Neuronal stem cell (in vitro differentiated cells): ENCODE measurements at regions not wholly inside any gene's neighbourhood (a gene's known extent, or its start where the extent isn't known, plus 50 kb on each side); places are given as distances from the start of the nearest gene placed in this dataset.

ENCODE experiments used
- DNase-seq: peaks from one replicate; pipeline ENCODE4 v3.0.0-alpha.2; 2013; ENCODE audit warnings: low spot score
- H2AFZ ChIP-seq: one replicate; pipeline ENCODE4 v1.6.1; 2013; ENCODE audit warnings: mild to moderate bottlenecking, low read length, inconsistent platforms
- H2AK5ac ChIP-seq: 2 replicates; pipeline ENCODE4 v1.6.1; 2013; ENCODE audit warnings: low read depth, mild to moderate bottlenecking, inconsistent platforms, low read length, moderate library complexity, mixed read lengths
- H2BK120ac ChIP-seq: 2 replicates; pipeline ENCODE4 v1.6.1; 2013; ENCODE audit warnings: low read depth, mild to moderate bottlenecking, inconsistent platforms, low read length, moderate library complexity, mixed read lengths
- H2BK12ac ChIP-seq: one replicate; pipeline ENCODE4 v1.6.1; 2013; ENCODE audit warnings: low read length, inconsistent platforms
- H2BK15ac ChIP-seq: 2 replicates; pipeline ENCODE4 v1.6.1; 2013; ENCODE audit warnings: mild to moderate bottlenecking, low read length, inconsistent platforms, mixed read lengths
- H2BK5ac ChIP-seq: one replicate; pipeline ENCODE4 v1.6.1; 2013; ENCODE audit warnings: inconsistent platforms, mild to moderate bottlenecking, low read length, moderate library complexity
- H3K14ac ChIP-seq: one replicate; pipeline ENCODE4 v1.6.1; 2013; ENCODE audit warnings: low read length, inconsistent platforms
- H3K18ac ChIP-seq: 2 replicates; pipeline ENCODE4 v1.6.1; 2013; ENCODE audit warnings: low read length, inconsistent platforms
- H3K23ac ChIP-seq: 2 replicates; pipeline ENCODE4 v1.6.1; 2013; ENCODE audit warnings: low read depth, mild to moderate bottlenecking, mixed read lengths, low read length, inconsistent platforms; ENCODE audit not compliant: poor library complexity
- H3K27ac ChIP-seq: replicated peaks from 3 replicates; pipeline ENCODE4 v1.5.1; 2013; ENCODE audit warnings: low read length, inconsistent platforms
- H3K27me3 ChIP-seq, 3 experiments: 2 replicates each; pipeline ENCODE4 v1.6.1; 2013; ENCODE audit warnings: low read length in 3 of 3, mild to moderate bottlenecking in 2 of 3, inconsistent platforms in 1 of 3, low read depth in 1 of 3, mixed read lengths in 1 of 3, moderate library complexity in 1 of 3; ENCODE audit not compliant: control insufficient read depth in 3 of 3, insufficient read depth in 3 of 3
- H3K36me3 ChIP-seq, 2 donors: replicated peaks in 1 of 2; 2 replicates each; pipeline ENCODE4 v1.6.1; 2013; ENCODE audit warnings: low read length in 2 of 2; ENCODE audit not compliant: control insufficient read depth in 2 of 2, insufficient read depth in 2 of 2
- H3K4ac ChIP-seq: 2 replicates; pipeline ENCODE4 v1.6.1; 2013; ENCODE audit warnings: inconsistent platforms, mild to moderate bottlenecking, low read length, moderate library complexity
- H3K4me1 ChIP-seq, 2 donors: 1 replicate in 1 of 2; 2 replicates in 1 of 2; pipeline ENCODE4 v1.6.1; 2013; ENCODE audit warnings: low read length in 2 of 2, low read depth in 1 of 2; ENCODE audit not compliant: control insufficient read depth in 2 of 2, insufficient read depth in 1 of 2
- H3K4me2 ChIP-seq: one replicate; pipeline ENCODE4 v1.6.1; 2013; ENCODE audit warnings: mild to moderate bottlenecking, low read length, inconsistent platforms; ENCODE audit not compliant: insufficient read depth, poor library complexity, severe bottlenecking
- H3K4me3 ChIP-seq, 2 donors: 2 replicates each; pipeline ENCODE4 v1.5.1; 2013; ENCODE audit warnings: low read length in 2 of 2, mild to moderate bottlenecking in 2 of 2, inconsistent platforms in 1 of 2, moderate library complexity in 1 of 2
- H3K79me1 ChIP-seq: one replicate; pipeline ENCODE4 v1.6.1; 2013; ENCODE audit warnings: low read depth, mild to moderate bottlenecking, inconsistent platforms, low read length, moderate library complexity
- H3K9ac ChIP-seq: one replicate; pipeline ENCODE4 v1.6.1; 2013; ENCODE audit warnings: mild to moderate bottlenecking, low read depth, low read length, inconsistent platforms; ENCODE audit not compliant: poor library complexity
- H3K9me3 ChIP-seq, 2 donors: replicated peaks in 1 of 2; 2 replicates each; pipeline versions ENCODE3 to v1.6.1; 2013; ENCODE audit warnings: low read length in 2 of 2, mild to moderate bottlenecking in 2 of 2, inconsistent platforms in 1 of 2, low read depth in 1 of 2, mixed read lengths in 1 of 2, moderate library complexity in 1 of 2; ENCODE audit not compliant: control insufficient read depth in 2 of 2, insufficient read depth in 1 of 2
- H4K8ac ChIP-seq: one replicate; pipeline ENCODE4 v1.6.1; 2013; ENCODE audit warnings: low read depth, mild to moderate bottlenecking, inconsistent platforms, low read length, moderate library complexity
- H4K91ac ChIP-seq: one replicate; pipeline ENCODE4 v1.6.1; 2013; ENCODE audit warnings: low read length, low read depth, mild to moderate bottlenecking, inconsistent platforms; ENCODE audit not compliant: poor library complexity
- WGBS, 2 donors: extraction: QIAGEN DNeasy Blood & Tissue Kit; methylation state at CpG; one replicate each; pipeline ENCODE4 v1.1.7; 2013; ENCODE audit warnings: missing lambda C conversion rate in 2 of 2, mixed read lengths in 1 of 2; ENCODE audit not compliant: insufficient read length in 2 of 2, insufficient replicate concordance in 1 of 2; ENCODE audit errors: extremely low coverage in 2 of 2; 5-methylcytosine and 5-hydroxymethylcytosine counted together

DNA sequence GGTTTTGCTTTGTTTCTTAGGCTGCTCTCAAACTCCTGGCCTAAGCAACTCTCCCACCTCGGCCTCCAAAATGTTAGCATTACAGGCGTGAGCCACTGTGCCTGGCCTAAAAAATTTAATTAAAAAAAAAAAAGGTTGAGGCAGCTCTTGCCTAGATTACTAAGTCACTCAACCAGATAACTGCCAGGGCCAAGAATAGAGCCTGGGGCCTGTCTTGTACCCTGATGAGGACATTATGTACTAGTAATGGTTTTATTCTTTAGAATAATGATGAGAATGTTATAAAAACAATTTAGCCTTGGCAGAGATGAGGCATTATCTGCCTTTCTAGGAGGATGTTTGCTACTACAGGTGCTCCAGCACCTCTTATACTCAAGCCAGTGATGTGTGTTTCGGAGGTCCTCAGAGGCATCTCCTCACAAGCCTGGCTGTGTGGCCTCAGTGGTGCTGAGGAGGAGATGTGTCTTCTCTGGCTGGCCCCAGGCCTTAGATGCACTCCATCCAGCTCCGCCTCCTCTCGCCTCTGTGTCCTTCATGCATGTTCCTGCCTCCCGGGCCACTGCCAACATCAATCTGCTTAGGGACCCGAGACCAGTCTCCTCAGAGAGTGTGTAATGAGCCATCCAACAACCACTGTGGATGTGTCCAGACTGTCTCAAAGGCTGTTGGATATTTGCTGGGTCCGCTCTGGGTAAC, 337.7 kb upstream of the GATB start:
- Histone ChIP-seq H3K4me2 (no peak overlapping the region), H2AFZ (no peak overlapping the region), H3K4me3 (no peak overlapping the region), H3K79me1 (no peaks in the 10 kb centered on the region), H3K36me3 (no peaks in the 10 kb centered on the region), H3K27me3 (no peaks in the 10 kb centered on the region), H3K4ac (no peak overlapping the region), H3K4me1 (peaks cover 0 to 1% of the 10 kb centered on the region in 2 donors), H4K8ac (no peak overlapping the region), H3K23ac (no peak overlapping the region), H4K91ac (no peak overlapping the region), H3K27ac (no peak overlapping the region), H2AK5ac (no peak overlapping the region), H3K9ac (no peak overlapping the region), H3K18ac (no peak overlapping the region), H2BK5ac (no peak overlapping the region), H2BK15ac (no peak overlapping the region), H3K9me3 (no peaks in the 10 kb centered on the region), H3K14ac (no peak overlapping the region), H2BK12ac (no peak overlapping the region), H2BK120ac (no peak overlapping the region)
- no CpG with 5 or more reads among the region's 8 CpGs for WGBS, 2 donors
- no peak for DNase-seq

- no peak overlapping the region for H2AK5ac ChIP-seq
- H3K4me1 ChIP-seq, result peaks cover 0 to under 1% of the 10 kb centered on the region in 2 donors
- no peak overlapping the region for H4K8ac ChIP-seq
- H3K23ac ChIP-seq, result no peak overlapping the region
- H2BK120ac ChIP-seq, result no peak overlapping the region
- H3K36me3 ChIP-seq, result no peaks in the 10 kb centered on the region
- H2BK5ac ChIP-seq, result no peak overlapping the region
- no peak overlapping the region for H3K27ac ChIP-seq
- DNase-seq, result no peak
- H2AFZ ChIP-seq, result no peak overlapping the region
- H2BK15ac ChIP-seq, result no peak overlapping the region
- no peak overlapping the region for H3K18ac ChIP-seq
- no peak overlapping the region for H2BK12ac ChIP-seq
- no peaks in the 10 kb centered on the region for H3K27me3 ChIP-seq
- H3K4me3 ChIP-seq, result no peak overlapping the region
- no peaks in the 10 kb centered on the region for H3K79me1 ChIP-seq
- H3K14ac ChIP-seq, result no peak overlapping the region
- H4K91ac ChIP-seq, result no peak overlapping the region
- H3K4ac ChIP-seq, result no peak overlapping the region
- H3K9me3 ChIP-seq, result no peaks in the 10 kb centered on the region
- no peak overlapping the region for H3K9ac ChIP-seq
- no CpG with 5 or more reads among the region's 3 CpGs for WGBS, 2 donors
- H3K4me2 ChIP-seq, result no peak overlapping the region
These were observed 336.6 kb upstream of the GATB start for GRCh38 chr4:152097371-152097770.

GRCh38 chr4:152095701-152096070, 334.9 kb upstream of the GATB start:
- peak overlapping the region; percentile 78 for H3K14ac ChIP-seq
- no peak overlapping the region for H2BK5ac ChIP-seq
- H2BK120ac ChIP-seq, result no peak overlapping the region
- peak overlapping the region; percentile 15 for H2AK5ac ChIP-seq
- no CpG with 5 or more reads among the region's 1 CpG for WGBS, 2 donors
- H3K79me1 ChIP-seq, result no peaks in the 10 kb centered on the region
- H3K4me1 ChIP-seq, result no peaks in the 10 kb centered on the region
- no peaks in the 10 kb centered on the region for H3K9me3 ChIP-seq
- DNase-seq, result no peak
- H4K8ac ChIP-seq, result no peak overlapping the region
- no peak overlapping the region for H3K4me2 ChIP-seq
- no peak overlapping the region for H2BK12ac ChIP-seq
- no peak overlapping the region for H2AFZ ChIP-seq
- H3K36me3 ChIP-seq, result no peaks in the 10 kb centered on the region
- no peaks in the 10 kb centered on the region for H3K27me3 ChIP-seq
- H3K23ac ChIP-seq, result no peak overlapping the region
- H3K4ac ChIP-seq, result no peak overlapping the region
- H3K9ac ChIP-seq, result no peak overlapping the region
- no peak overlapping the region for H3K18ac ChIP-seq
- H4K91ac ChIP-seq, result no peak overlapping the region
- H3K4me3 ChIP-seq, result no peak overlapping the region
- H2BK15ac ChIP-seq, result no peak overlapping the region
- no peak overlapping the region for H3K27ac ChIP-seq

DNA sequence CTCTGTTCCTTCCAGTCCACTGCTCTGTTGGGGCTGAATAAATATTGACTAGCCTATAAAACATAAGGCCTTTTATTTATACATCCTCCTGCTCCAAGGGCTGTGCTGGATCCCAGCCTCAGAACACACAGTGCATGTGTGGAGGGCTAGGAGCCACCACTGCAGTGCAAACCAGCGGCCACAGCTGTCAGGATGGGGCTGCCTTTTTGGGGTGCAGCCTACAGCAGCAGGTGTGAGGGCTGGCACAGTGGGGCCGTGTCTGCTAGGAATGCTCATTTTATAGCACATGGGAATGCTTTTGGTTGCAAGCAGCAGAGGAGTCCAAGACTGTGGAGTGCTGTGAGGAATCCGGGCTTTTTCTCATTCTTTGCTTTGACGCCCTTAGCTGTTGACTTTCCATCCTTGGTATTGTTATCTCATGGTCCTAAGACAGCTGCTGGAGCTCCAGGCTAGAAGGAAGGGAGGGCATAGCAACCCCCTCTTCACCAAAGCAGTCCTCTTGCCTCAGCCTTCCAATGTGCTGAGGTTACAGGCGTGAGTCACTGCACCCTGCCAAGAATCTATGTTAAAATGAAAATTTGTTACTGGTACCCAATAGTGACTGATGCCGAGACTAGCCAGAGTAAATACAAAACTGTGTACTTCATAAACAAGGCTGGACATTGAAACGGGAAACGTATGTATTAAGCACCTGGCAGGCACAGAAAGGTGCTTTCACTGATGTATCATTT, 334.3 kb upstream of the GATB start:
- no peak overlapping the region for H2BK120ac ChIP-seq
- H2AFZ ChIP-seq, result no peak overlapping the region
- H3K27me3 ChIP-seq, result no peaks in the 10 kb centered on the region
- no peak overlapping the region for H2BK12ac ChIP-seq
- H3K4me2 ChIP-seq, result no peak overlapping the region
- no peaks in the 10 kb centered on the region for H3K79me1 ChIP-seq
- H4K91ac ChIP-seq, result no peak overlapping the region
- no peak overlapping the region for H3K4me3 ChIP-seq
- no peak overlapping the region for H2AK5ac ChIP-seq
- no CpG with 5 or more reads among the region's 8 CpGs for WGBS, 2 donors
- H3K14ac ChIP-seq, result no peak overlapping the region
- H3K36me3 ChIP-seq, result no peaks in the 10 kb centered on the region
- no peaks in the 10 kb centered on the region for H3K4me1 ChIP-seq
- H2BK15ac ChIP-seq, result no peak overlapping the region
- H3K27ac ChIP-seq, result no peak overlapping the region
- no peak overlapping the region for H3K4ac ChIP-seq
- no peak overlapping the region for H2BK5ac ChIP-seq
- no peak overlapping the region for H3K23ac ChIP-seq
- no peak overlapping the region for H3K9ac ChIP-seq
- no peak overlapping the region for H4K8ac ChIP-seq
- DNase-seq, result no peak
- H3K9me3 ChIP-seq, result no peaks in the 10 kb centered on the region
- peak overlapping the region; percentile 41 for H3K18ac ChIP-seq
